ENCODE measurements at regions not wholly inside any gene's neighbourhood (a gene's known extent, or its start where the extent isn't known, plus 50 kb on each side); places are given as distances from the start of the nearest gene placed in this dataset.
A peak's percentile ranks its signal among the peaks of the same experiment; 100 is the strongest.
"Not testable (repeated sequence)": the region's sequence is repeated elsewhere in the genome, so short reads cannot be mapped to it uniquely, and the experiment has no call there.

GRCh38 chr18:76721207-76721996, 101.0 kb upstream of the ZNF236 start:
- peak in 1 of 2 donors; percentile 40 for DNase-seq (ENCODE audit: extremely low read depth in 1 of 2, low read depth in 1 of 2)

GRCh38 chr18:76720683-76721082, 101.7 kb upstream of the ZNF236 start:
- DNase-seq (ENCODE audit: extremely low read depth in 1 of 2, low read depth in 1 of 2) = no peak

- DNase-seq (ENCODE audit: extremely low read depth in 1 of 2, low read depth in 1 of 2) = no peak
Measured at GRCh38 chr18:76715012-76715610, 107.2 kb upstream of the ZNF236 start.

- no peak for DNase-seq (ENCODE audit: extremely low read depth in 1 of 2, low read depth in 1 of 2)
Measured at GRCh38 chr18:76713432-76713831, 108.9 kb upstream of the ZNF236 start.

- no peak for DNase-seq (ENCODE audit: extremely low read depth in 1 of 2, low read depth in 1 of 2)
Measured at GRCh38 chr18:76712511-76713140, 109.7 kb upstream of the ZNF236 start.

- no peak for DNase-seq (ENCODE audit: extremely low read depth in 1 of 2, low read depth in 1 of 2)
Measured at GRCh38 chr18:76710646-76711520, 111.5 kb upstream of the ZNF236 start.

- DNase-seq (ENCODE audit: extremely low read depth in 1 of 2, low read depth in 1 of 2) = peak; percentile 18 to 36
Measured at GRCh38 chr18:76709659-76710645, 112.4 kb upstream of the ZNF236 start.

GRCh38 chr18:76708722-76709353, 113.5 kb upstream of the ZNF236 start:
- DNase-seq (ENCODE audit: extremely low read depth in 1 of 2, low read depth in 1 of 2) = no peak

GRCh38 chr18:76708071-76708721, 114.2 kb upstream of the ZNF236 start:
- no peak for DNase-seq (ENCODE audit: extremely low read depth in 1 of 2, low read depth in 1 of 2)

- DNase-seq (ENCODE audit: extremely low read depth in 1 of 2, low read depth in 1 of 2) = no peak
Measured at GRCh38 chr18:76707534-76707933, 114.8 kb upstream of the ZNF236 start.

GRCh38 chr18:76704589-76704988, 117.8 kb upstream of the ZNF236 start:
- DNase-seq (ENCODE audit: extremely low read depth in 1 of 2, low read depth in 1 of 2) = not testable (repeated sequence)

- no peak for DNase-seq (ENCODE audit: extremely low read depth in 1 of 2, low read depth in 1 of 2)
Measured at GRCh38 chr18:76699923-76700322, 122.4 kb upstream of the ZNF236 start.

GRCh38 chr18:76697441-76697901, 124.9 kb upstream of the ZNF236 start:
- DNase-seq (ENCODE audit: extremely low read depth in 1 of 2, low read depth in 1 of 2) = no peak

- DNase-seq (ENCODE audit: extremely low read depth in 1 of 2, low read depth in 1 of 2) = no peak
Measured at GRCh38 chr18:76691800-76692199, 130.6 kb upstream of the ZNF236 start.

- no peak for DNase-seq (ENCODE audit: extremely low read depth in 1 of 2, low read depth in 1 of 2)
Measured at GRCh38 chr18:76689646-76690264, 132.6 kb upstream of the ZNF236 start.

- no peak for DNase-seq (ENCODE audit: extremely low read depth in 1 of 2, low read depth in 1 of 2)
Measured at GRCh38 chr18:76688724-76689472, 133.5 kb upstream of the ZNF236 start.

GRCh38 chr18:76687304-76687962, 134.9 kb upstream of the ZNF236 start:
- DNase-seq (ENCODE audit: extremely low read depth in 1 of 2, low read depth in 1 of 2) = no peak
